Tibial nerve (tissue), 4 donors: ENCODE measurements at regions not wholly inside any gene's neighbourhood (a gene's known extent, or its start where the extent isn't known, plus 50 kb on each side); places are given as distances from the start of the nearest gene placed in this dataset.

Experiments
- DNase-seq, 2 donors: peaks; one replicate each; pipeline ENCODE4 v3.0.0-alpha.2; 2019; ENCODE audit warnings: low spot score in 2 of 2
- H3K27ac ChIP-seq, 4 donors: fragments of 200-600 bp; sonication (generic) in 3 of 4; one replicate each; pipeline ENCODE4 v1.5.1; 2017 to 2019; ENCODE audit warnings: mild to moderate bottlenecking in 1 of 4
- H3K27me3 ChIP-seq, 2 donors: fragments of 200-600 bp; sonication (generic) in 1 of 2; one replicate each; pipeline versions ENCODE4 v1.5.1 to v1.6.0; 2017 to 2019
- H3K36me3 ChIP-seq, 3 donors: fragments of 200-600 bp; sonication (generic); one replicate each; pipeline ENCODE4 v1.5.1; 2018 to 2019
- H3K4me1 ChIP-seq, 4 donors: fragments of 200-600 bp; sonication (generic) in 3 of 4; one replicate each; pipeline ENCODE4 v1.5.1; 2017 to 2019
- H3K4me3 ChIP-seq, 4 donors: fragments of 200-600 bp; sonication (generic) in 3 of 4; one replicate each; pipeline ENCODE4 v1.5.1; 2017 to 2019; ENCODE audit warnings: mild to moderate bottlenecking in 1 of 4, moderate library complexity in 1 of 4
- H3K9me3 ChIP-seq, 4 donors: fragments of 200-600 bp; sonication (generic) in 3 of 4; one replicate each; pipeline ENCODE4 v1.5.1; 2017 to 2019
- CTCF ChIP-seq, 5 experiments: fragments of 200-600 bp in 3 of 5; fragments of 450-650 bp in 2 of 5; sonication (generic) in 3 of 5; IDR thresholded peaks; one replicate each; pipeline ENCODE4 v1.5.1; 2016 to 2019; ENCODE audit warnings: antibody characterized with exemption in 5 of 5, mild to moderate bottlenecking in 3 of 5, moderate library complexity in 2 of 5
- EP300 ChIP-seq, 2 donors: sonication (generic); formaldehyde crosslinking; IDR thresholded peaks; one replicate each; pipeline ENCODE4 v1.6.1; 2017; ENCODE audit warnings: antibody characterized with exemption in 2 of 2, mild to moderate bottlenecking in 1 of 2
- POLR2A ChIP-seq, 2 donors: fragments of 450-650 bp; IDR thresholded peaks; one replicate each; pipeline ENCODE4 v1.6.1; 2017; ENCODE audit warnings: antibody characterized with exemption in 2 of 2, mild to moderate bottlenecking in 2 of 2, moderate library complexity in 2 of 2
- WGBS, 2 donors: methylation state at CpG; one replicate each; pipeline ENCODE4 v1.1.5; 2018; 5-methylcytosine and 5-hydroxymethylcytosine counted together

- H3K27ac ChIP-seq: no peak overlapping the region
Measured at GRCh38 chr5:145389047-145389446, 446.1 kb downstream of the PRELID2 start.

GRCh38 chr5:145385276-145385675, 449.9 kb downstream of the PRELID2 start:
- WGBS, 2 donors: 88 to 93% methylated on average over 2 of the region's 2 CpGs
- H3K9me3 ChIP-seq: peaks cover 0 to 9% (median 2%) of the 10 kb centered on the region in 4 donors
- H3K36me3 ChIP-seq: no peaks in the 10 kb centered on the region
- no peak overlapping the region for H3K4me3 ChIP-seq
- TF ChIP-seq EP300 (IDR thresholded peaks at IDR 0.05): no peak
- TF ChIP-seq POLR2A (IDR thresholded peaks at IDR 0.05): no peak
- TF ChIP-seq CTCF (IDR thresholded peaks at IDR 0.05): no peak
- no peak overlapping the region for H3K27ac ChIP-seq
- no peaks in the 10 kb centered on the region for H3K27me3 ChIP-seq
- DNase-seq: no peak
- H3K4me1 ChIP-seq: no peaks in the 10 kb centered on the region

More at GRCh38 chr5:145389047-145389446, 446.1 kb downstream of the PRELID2 start:
- Histone ChIP-seq H3K9me3 (peaks cover 0 to 7% (median 0%) of the 10 kb centered on the region in 4 donors), H3K36me3 (no peaks in the 10 kb centered on the region), H3K4me3 (no peak overlapping the region), H3K4me1 (no peaks in the 10 kb centered on the region), H3K27me3 (no peaks in the 10 kb centered on the region)
- WGBS, 2 donors: 26 to 100% methylated on average over 1 of the region's 1 CpG
- DNase-seq: no peak
- TF ChIP-seq POLR2A (IDR thresholded peaks at IDR 0.05): no peak
- TF ChIP-seq EP300 (IDR thresholded peaks at IDR 0.05): no peak
- no peak for TF ChIP-seq CTCF (IDR thresholded peaks at IDR 0.05)

- H3K9me3 ChIP-seq: peaks cover 0 to 61% (median 12%) of the 10 kb centered on the region in 4 donors
Measured at GRCh38 chr5:145378226-145378625, 456.9 kb downstream of the PRELID2 start.

GRCh38 chr5:145375521-145375920, 459.6 kb downstream of the PRELID2 start:
- H3K36me3 ChIP-seq: peaks cover 0 to 2% (median 0%) of the 10 kb centered on the region in 3 donors
- WGBS, 2 donors: 81 to 87% methylated on average over 2 of the region's 2 CpGs
- no peak for TF ChIP-seq EP300 (IDR thresholded peaks at IDR 0.05)
- no peak for DNase-seq
- H3K4me3 ChIP-seq: no peak overlapping the region
- no peak overlapping the region for H3K27ac ChIP-seq
- no peaks in the 10 kb centered on the region for H3K27me3 ChIP-seq
- H3K9me3 ChIP-seq: peaks cover 0 to 70% (median 13%) of the 10 kb centered on the region in 4 donors
- H3K4me1 ChIP-seq: no peaks in the 10 kb centered on the region

More at GRCh38 chr5:145378226-145378625, 456.9 kb downstream of the PRELID2 start:
- WGBS, 2 donors: 50 to 89% methylated on average over 1 of the region's 1 CpG
- Histone ChIP-seq H3K4me3 (no peak overlapping the region), H3K27me3 (no peaks in the 10 kb centered on the region), H3K36me3 (peaks cover 0 to 2% (median 0%) of the 10 kb centered on the region in 3 donors), H3K27ac (no peak overlapping the region), H3K4me1 (no peaks in the 10 kb centered on the region)
- no peak for TF ChIP-seq CTCF (IDR thresholded peaks at IDR 0.05)
- no peak for TF ChIP-seq EP300 (IDR thresholded peaks at IDR 0.05)
- no peak for TF ChIP-seq POLR2A (IDR thresholded peaks at IDR 0.05)
- DNase-seq: no peak

GRCh38 chr5:145365464-145365863, 469.7 kb downstream of the PRELID2 start:
- no peaks in the 10 kb centered on the region for H3K27me3 ChIP-seq
- H3K4me1 ChIP-seq: no peaks in the 10 kb centered on the region
- H3K9me3 ChIP-seq: peaks cover 0 to 9% (median 2%) of the 10 kb centered on the region in 4 donors
- WGBS, 2 donors: 66 to 71% methylated on average over 3 of the region's 3 CpGs
- TF ChIP-seq POLR2A (IDR thresholded peaks at IDR 0.05) (no peak), CTCF (IDR thresholded peaks at IDR 0.05) (no peak), EP300 (IDR thresholded peaks at IDR 0.05) (no peak)
- no peak overlapping the region for H3K27ac ChIP-seq
- DNase-seq: no peak
- no peak overlapping the region for H3K4me3 ChIP-seq
- no peaks in the 10 kb centered on the region for H3K36me3 ChIP-seq

GRCh38 chr5:145362266-145362665, 472.9 kb downstream of the PRELID2 start:
- H3K36me3 ChIP-seq: no peaks in the 10 kb centered on the region
- H3K27ac ChIP-seq: no peak overlapping the region
- H3K27me3 ChIP-seq: no peaks in the 10 kb centered on the region
- H3K4me3 ChIP-seq: no peak overlapping the region
- no peak for DNase-seq
- no peaks in the 10 kb centered on the region for H3K4me1 ChIP-seq
- TF ChIP-seq POLR2A (IDR thresholded peaks at IDR 0.05) (no peak), CTCF (IDR thresholded peaks at IDR 0.05) (no peak), EP300 (IDR thresholded peaks at IDR 0.05) (no peak)
- H3K9me3 ChIP-seq: peaks cover 0 to 5% (median 0%) of the 10 kb centered on the region in 4 donors
- 73 to 74% methylated on average over 2 of the region's 2 CpGs for WGBS, 2 donors
